ENCODE measurements at regions not wholly inside any gene's neighbourhood (a gene's known extent, or its start where the extent isn't known, plus 50 kb on each side); places are given as distances from the start of the nearest gene placed in this dataset.
"Not testable (repeated sequence)": the region's sequence is repeated elsewhere in the genome, so short reads cannot be mapped to it uniquely, and the experiment has no call there.

DNA sequence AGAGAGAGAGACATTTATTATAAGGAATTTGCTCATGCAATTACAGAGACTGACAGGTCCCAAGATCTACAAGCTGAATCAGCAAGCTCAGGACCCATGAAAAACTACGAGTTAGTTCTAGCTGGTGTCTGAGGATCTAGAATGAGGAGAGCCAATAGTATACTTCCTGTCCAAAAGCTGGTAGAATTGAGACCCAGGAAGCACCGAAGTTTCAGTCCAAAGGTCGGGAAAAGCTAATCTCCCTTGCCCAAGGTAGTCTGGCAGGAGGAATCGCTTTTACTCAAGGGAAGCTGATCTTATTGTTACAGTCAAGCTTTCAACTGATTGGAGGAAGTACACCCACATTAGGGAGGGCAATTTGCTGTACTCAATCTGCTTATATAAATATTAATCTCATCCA, 389.6 kb downstream of the ADCYAP1 start:
- no peak for DNase-seq (ENCODE audit: low spot score)

DNA sequence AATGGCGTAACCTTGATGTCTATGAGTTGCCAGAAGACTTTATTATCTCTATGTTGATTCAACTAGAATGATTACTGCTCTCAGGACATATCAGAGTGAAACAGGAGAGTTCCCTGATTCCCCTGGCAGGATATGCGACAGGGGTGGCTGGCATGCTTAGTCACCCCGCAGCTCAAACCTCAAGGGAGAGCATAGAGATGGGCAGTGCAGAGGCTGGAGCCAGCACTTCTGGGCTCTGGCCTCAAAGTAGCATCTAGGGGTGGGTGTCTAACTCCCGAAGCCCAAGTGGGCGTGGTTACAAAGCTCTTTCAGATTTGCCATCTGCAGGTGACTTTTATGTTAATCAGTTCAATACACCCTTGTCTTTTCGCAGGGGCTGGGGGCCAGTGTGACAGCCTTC, 391.6 kb downstream of the ADCYAP1 start:
- DNase-seq (ENCODE audit: low spot score): no peak

DNA sequence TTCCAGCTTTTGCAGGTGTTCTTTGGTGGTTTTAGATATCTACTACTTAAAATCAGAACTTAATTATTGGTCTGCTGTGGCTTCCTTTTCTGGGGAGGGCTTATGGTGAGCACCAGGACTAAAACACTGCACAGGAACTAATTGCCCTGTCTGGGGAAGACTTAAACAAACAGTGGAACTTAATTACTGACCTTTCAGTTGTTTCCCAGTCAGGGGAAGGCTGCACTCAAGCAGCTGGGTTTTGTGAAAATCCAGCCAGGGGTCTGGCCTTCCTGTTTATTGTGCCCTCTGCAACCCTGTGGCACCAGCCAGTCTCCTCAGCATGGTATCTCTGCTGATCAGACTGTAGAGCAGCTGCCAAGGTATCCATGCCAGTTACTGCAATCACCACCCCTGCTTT, 398.2 kb downstream of the ADCYAP1 start:
- DNase-seq (ENCODE audit: low spot score): no peak

GRCh38 chr18:1304392-1304992, 399.8 kb downstream of the ADCYAP1 start:
- DNase-seq (ENCODE audit: low spot score): no peak

GRCh38 chr18:1306641-1307040, 402.0 kb downstream of the ADCYAP1 start:
- DNase-seq (ENCODE audit: low spot score): no peak

DNA sequence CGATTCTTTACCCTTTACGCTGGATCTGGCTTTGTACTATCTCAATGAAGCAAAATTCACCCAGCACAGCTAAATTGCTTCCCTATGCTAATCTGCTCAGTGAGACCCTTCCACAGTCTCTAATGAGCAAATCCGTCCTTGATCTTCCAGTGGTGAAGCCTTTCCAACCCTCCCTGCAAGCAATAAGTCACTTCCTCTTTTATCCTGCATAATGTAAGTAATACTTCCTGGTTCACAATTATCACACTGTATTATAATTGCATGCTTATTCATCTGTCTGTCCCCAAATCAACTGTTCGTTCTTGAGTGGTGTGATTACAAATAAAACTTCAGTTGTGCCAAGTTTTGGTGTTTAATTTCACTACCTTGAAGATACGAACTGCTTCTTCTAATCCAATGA, 404.0 kb downstream of the ADCYAP1 start:
- DNase-seq (ENCODE audit: low spot score): no peak

DNA sequence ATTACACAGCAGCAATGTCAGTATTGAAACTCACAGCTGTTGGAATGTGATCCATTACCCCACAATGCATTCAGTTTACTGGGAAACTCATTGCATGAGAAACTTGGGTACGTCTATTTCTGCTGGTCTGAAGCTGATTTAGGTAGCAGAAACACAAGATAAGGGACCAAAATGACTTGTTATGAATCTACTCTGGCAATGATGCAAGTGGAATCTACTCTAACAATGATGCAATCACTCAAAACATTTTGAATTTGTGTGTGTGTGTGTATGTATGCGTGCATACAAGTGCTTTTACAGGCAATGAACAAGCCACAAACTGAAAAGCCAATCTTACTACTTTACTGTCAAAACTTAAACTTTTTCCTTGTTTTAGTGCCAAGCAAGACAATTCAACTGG, 406.7 kb downstream of the ADCYAP1 start:
- DNase-seq (ENCODE audit: low spot score): no peak

DNA sequence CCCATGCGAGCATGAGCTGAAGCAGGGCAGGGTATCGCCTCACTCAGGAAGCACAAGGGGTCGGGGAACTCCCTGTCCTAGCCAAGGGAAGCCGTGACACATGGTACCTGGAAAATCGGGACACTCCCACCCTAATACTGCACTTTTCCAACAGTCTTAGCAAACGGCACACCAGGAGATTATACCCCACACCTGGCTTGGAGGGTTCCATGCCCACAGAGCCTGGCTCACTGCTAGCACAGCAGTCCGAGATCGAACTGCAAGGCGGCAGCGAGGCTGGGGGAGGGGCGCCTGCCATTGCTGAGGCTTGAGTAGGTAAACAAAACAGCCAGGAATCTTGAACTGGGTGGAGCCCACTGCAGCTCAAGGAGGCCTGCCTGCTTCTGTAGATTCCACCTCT, 430.7 kb downstream of the ADCYAP1 start:
- DNase-seq (ENCODE audit: low spot score): not testable (repeated sequence)

- DNase-seq (ENCODE audit: low spot score): no peak
Measured at GRCh38 chr18:1350931-1351450, 446.3 kb downstream of the ADCYAP1 start.

DNA sequence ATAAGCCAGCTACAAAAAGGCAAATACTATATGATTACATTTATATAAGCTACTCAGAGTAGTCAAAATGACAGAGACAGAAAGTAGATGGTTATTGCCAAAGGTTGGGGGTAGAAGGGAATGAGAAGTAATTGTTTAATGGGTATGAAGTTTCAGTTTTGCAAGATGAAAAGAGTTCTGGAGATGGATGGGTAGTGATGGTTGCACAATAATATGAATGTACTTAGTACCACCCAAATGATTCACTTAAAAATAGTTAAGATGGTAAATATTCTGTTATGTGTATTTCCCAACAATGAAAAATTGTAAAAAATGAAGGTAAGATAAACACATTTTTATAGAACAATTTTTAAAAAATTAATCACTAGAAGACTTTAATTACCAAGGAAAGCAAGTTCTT, 448.4 kb downstream of the ADCYAP1 start:
- no peak for DNase-seq (ENCODE audit: low spot score)

- no peak for DNase-seq (ENCODE audit: low spot score)
Measured at GRCh38 chr18:1357724-1358123, 453.1 kb downstream of the ADCYAP1 start.

GRCh38 chr18:1361936-1362335, 457.3 kb downstream of the ADCYAP1 start:
- no peak for DNase-seq (ENCODE audit: low spot score)

GRCh38 chr18:1370552-1370951, 465.9 kb downstream of the ADCYAP1 start:
- DNase-seq (ENCODE audit: low spot score): no peak

- no peak for DNase-seq (ENCODE audit: low spot score)
Measured at GRCh38 chr18:1371724-1372123, 467.1 kb downstream of the ADCYAP1 start.

GRCh38 chr18:1383465-1383864, 478.8 kb downstream of the ADCYAP1 start:
- DNase-seq (ENCODE audit: low spot score): no peak

DNA sequence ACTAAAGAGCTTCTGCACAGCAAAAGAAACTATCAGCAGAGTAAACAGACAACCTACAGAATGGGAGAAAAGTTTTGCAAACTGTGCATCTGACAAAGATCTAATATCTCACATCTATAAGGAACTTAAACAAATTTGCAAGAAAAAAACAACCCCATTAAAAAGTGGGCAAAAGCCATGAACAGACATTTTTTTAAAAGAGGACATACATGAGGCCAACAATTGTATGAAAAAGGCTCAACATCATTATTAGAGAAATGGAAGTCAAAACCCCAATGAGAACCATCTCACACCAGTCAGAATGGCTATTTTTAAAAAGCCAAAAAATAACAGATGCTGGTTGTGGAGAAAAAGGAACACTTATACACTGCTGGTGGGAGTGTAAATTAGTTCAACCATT, 483.8 kb downstream of the ADCYAP1 start:
- not testable (repeated sequence) for DNase-seq (ENCODE audit: low spot score)

- no peak for DNase-seq (ENCODE audit: low spot score)
Measured at GRCh38 chr18:1392046-1392445, 487.4 kb downstream of the ADCYAP1 start.

DNA sequence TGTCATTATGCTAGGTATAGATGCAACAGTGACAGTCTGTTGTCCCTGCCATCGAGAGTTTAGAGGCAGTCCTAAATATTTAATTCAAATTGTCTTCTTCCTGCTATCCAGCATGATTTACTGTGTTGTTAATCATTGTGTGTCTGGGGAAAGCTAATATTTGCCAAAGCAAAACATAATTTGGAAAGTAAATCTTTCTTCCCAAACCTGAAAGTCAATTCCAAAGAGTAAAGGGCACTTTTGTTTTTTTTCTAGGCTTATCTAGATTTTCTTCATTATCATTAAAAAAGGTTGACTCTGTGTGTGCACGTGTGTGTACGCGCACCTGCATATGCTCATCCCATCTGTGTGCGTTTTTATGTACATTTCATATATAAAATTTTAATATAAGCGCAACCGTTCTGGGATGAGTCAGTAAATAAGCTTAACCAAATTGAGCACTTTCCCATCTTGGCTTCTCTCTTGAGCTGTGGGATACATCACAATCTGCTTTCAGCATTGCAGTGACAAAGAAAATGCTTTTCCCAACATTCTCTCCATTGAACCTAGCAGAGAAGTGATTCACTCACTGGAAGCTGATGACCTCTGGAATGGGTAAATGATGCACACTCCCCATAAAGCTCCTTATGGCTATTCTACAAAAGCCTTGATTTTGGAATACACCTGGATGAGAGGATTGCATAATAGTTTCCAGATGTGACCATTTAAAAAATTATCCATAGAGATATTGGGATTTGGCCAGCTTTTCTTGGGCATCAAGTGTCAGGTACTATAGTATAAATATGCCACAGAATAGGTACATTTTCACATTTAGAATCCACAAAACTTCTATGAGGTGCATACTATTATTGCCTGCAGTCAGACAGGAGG, 488.4 kb downstream of the ADCYAP1 start:
- no peak for DNase-seq (ENCODE audit: low spot score)

DNA sequence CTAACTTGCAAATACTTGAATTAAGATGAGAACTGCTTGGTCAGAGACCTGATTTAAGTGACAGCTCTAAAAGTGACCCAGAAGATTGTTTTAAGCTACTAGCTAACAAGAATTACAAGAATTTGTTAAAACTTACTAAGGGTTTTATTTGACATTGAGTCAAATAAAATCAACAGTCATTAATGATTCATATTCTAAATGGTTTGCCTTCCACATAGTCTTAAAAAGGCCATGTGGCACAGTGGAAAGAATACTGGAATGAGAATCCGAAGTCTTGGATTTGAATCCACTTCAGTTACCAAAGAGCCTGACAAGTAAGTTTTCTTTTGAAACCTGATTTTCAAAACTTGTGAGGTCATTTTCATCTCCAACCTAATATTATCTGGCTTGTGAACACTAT, 489.3 kb downstream of the ADCYAP1 start:
- DNase-seq (ENCODE audit: low spot score): no peak

DNA sequence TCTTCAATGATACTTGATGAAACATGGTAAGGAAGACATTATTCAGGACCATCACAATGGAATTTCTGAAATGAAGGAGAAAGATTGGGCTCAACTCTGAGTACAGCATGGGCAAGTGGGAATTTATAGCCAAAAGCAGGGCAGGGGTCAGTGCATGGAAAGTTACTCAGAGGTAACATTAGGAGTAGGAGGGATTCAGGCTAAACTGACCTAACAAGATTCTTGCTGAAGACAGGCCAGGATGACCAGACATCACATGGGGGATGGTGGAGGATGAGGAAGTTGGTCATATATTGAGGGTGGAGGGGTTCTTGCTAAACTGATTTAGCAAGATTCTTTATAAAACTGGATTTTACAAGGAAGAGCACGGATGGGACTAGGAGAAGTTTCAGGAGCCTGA, 489.8 kb downstream of the ADCYAP1 start:
- DNase-seq (ENCODE audit: low spot score): no peak

DNA sequence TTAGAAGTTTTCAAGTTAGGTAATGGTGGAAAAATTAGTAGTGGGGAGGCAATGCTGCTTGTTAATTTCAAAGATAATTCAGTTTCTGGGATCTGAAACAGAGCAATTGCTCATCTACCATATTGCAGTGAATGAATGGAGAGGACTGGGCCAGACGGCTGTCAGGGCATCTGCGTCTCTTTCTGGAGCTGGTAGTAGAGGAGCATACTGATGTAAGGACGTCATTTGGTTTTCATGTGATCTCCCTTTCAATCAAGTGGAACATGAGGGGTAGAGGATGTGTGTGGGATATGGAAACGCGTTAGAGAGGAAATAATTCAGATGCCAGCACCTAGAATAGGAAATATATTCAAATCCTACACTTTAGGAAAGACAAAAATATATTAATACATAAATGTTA, 490.3 kb downstream of the ADCYAP1 start:
- no peak for DNase-seq (ENCODE audit: low spot score)

- DNase-seq (ENCODE audit: low spot score): no peak
Measured at GRCh38 chr18:1408376-1408775, 503.7 kb downstream of the ADCYAP1 start.

- no peak for DNase-seq (ENCODE audit: low spot score)
Measured at GRCh38 chr18:1412655-1413322, 508.1 kb downstream of the ADCYAP1 start.

Measured in activated CD4-positive, alpha-beta T cell treated with anti-CD3 and anti-CD28 coated beads, Interleukin-2, Interleukin-4, amounts not matched to agents 100 ng/mL and 50 ng/mL, durations not matched to agents 16 hours and 8 hours (primary cell).